IPS-20b (cell line): ENCODE measurements at regions not wholly inside any gene's neighbourhood (a gene's known extent, or its start where the extent isn't known, plus 50 kb on each side); places are given as distances from the start of the nearest gene placed in this dataset.

Experiments
- H3K27ac ChIP-seq: one replicate; pipeline ENCODE4 v1.5.1; 2013; ENCODE audit warnings: low read length
- H3K27me3 ChIP-seq: 2 replicates; pipeline ENCODE4 v1.6.1; 2013; ENCODE audit warnings: mild to moderate bottlenecking, low read length, inconsistent platforms; ENCODE audit not compliant: insufficient read depth
- H3K36me3 ChIP-seq: 2 replicates; pipeline ENCODE4 v1.6.1; 2013; ENCODE audit warnings: low read depth, mild to moderate bottlenecking, inconsistent platforms, low read length, moderate library complexity; ENCODE audit not compliant: insufficient read depth
- H3K4me1 ChIP-seq: 2 replicates; pipeline ENCODE4 v1.6.1; 2013; ENCODE audit warnings: mild to moderate bottlenecking, control low read depth, inconsistent platforms, low read length, moderate library complexity; ENCODE audit not compliant: insufficient read depth
- H3K4me3 ChIP-seq: 2 replicates; pipeline ENCODE4 v1.5.1; 2013; ENCODE audit warnings: mild to moderate bottlenecking, low read length, inconsistent platforms
- H3K9ac ChIP-seq: 2 replicates; pipeline ENCODE4 v1.6.1; 2013; ENCODE audit warnings: low read depth, mild to moderate bottlenecking, inconsistent platforms, low read length, moderate library complexity
- H3K9me3 ChIP-seq: 2 replicates; pipeline ENCODE4 v1.6.1; 2013; ENCODE audit warnings: mild to moderate bottlenecking, low read depth, low read length, inconsistent platforms; ENCODE audit not compliant: insufficient read depth

GRCh38 chr2:17182399-17182798, 335.8 kb downstream of the RAD51AP2 start:
- H3K9me3 ChIP-seq = no peaks in the 10 kb centered on the region
- no peak overlapping the region for H3K4me3 ChIP-seq
- no peak overlapping the region for H3K27ac ChIP-seq
- H3K36me3 ChIP-seq = no peaks in the 10 kb centered on the region
- no peaks in the 10 kb centered on the region for H3K27me3 ChIP-seq
- H3K4me1 ChIP-seq = no peaks in the 10 kb centered on the region
- no peak overlapping the region for H3K9ac ChIP-seq

GRCh38 chr2:17181051-17181752, 337.0 kb downstream of the RAD51AP2 start:
- Histone ChIP-seq H3K36me3 (no peaks in the 10 kb centered on the region), H3K27me3 (no peaks in the 10 kb centered on the region), H3K9me3 (no peaks in the 10 kb centered on the region), H3K4me1 (no peaks in the 10 kb centered on the region), H3K9ac (no peak overlapping the region), H3K4me3 (no peak overlapping the region), H3K27ac (no peak overlapping the region)

- Histone ChIP-seq H3K27me3 (no peaks in the 10 kb centered on the region), H3K27ac (no peak overlapping the region), H3K36me3 (no peaks in the 10 kb centered on the region), H3K4me3 (no peak overlapping the region), H3K9me3 (no peaks in the 10 kb centered on the region), H3K4me1 (no peaks in the 10 kb centered on the region), H3K9ac (no peak overlapping the region)
Observed at GRCh38 chr2:17179145-17179808, 339.0 kb downstream of the RAD51AP2 start.

- H3K27me3 ChIP-seq = no peaks in the 10 kb centered on the region
- H3K9me3 ChIP-seq = no peaks in the 10 kb centered on the region
- no peak overlapping the region for H3K4me3 ChIP-seq
- H3K9ac ChIP-seq = no peak overlapping the region
- H3K36me3 ChIP-seq = no peaks in the 10 kb centered on the region
- no peak overlapping the region for H3K27ac ChIP-seq
- no peaks in the 10 kb centered on the region for H3K4me1 ChIP-seq
Observed at GRCh38 chr2:17177088-17177487, 341.2 kb downstream of the RAD51AP2 start.

- Histone ChIP-seq H3K4me1 (no peaks in the 10 kb centered on the region; the same call in 1 of the 2 replicates), H3K9ac (no peak overlapping the region), H3K36me3 (no peaks in the 10 kb centered on the region), H3K9me3 (no peaks in the 10 kb centered on the region), H3K27ac (no peak overlapping the region), H3K4me3 (no peak overlapping the region), H3K27me3 (no peaks in the 10 kb centered on the region)
Observed at GRCh38 chr2:17171446-17172049, 346.7 kb downstream of the RAD51AP2 start.

- Histone ChIP-seq H3K27ac (no peak overlapping the region), H3K9ac (no peak overlapping the region), H3K36me3 (no peaks in the 10 kb centered on the region), H3K9me3 (no peaks in the 10 kb centered on the region), H3K4me3 (no peak overlapping the region), H3K27me3 (no peaks in the 10 kb centered on the region), H3K4me1 (no peaks in the 10 kb centered on the region; the same call in 1 of the 2 replicates)
Observed at GRCh38 chr2:17166506-17166905, 351.7 kb downstream of the RAD51AP2 start.

GRCh38 chr2:17164550-17164949, 353.7 kb downstream of the RAD51AP2 start:
- Histone ChIP-seq H3K27me3 (no peaks in the 10 kb centered on the region), H3K36me3 (no peaks in the 10 kb centered on the region), H3K9ac (no peak overlapping the region), H3K27ac (no peak overlapping the region), H3K9me3 (no peaks in the 10 kb centered on the region), H3K4me1 (no peaks in the 10 kb centered on the region), H3K4me3 (no peak overlapping the region)

GRCh38 chr2:17163638-17164037, 354.6 kb downstream of the RAD51AP2 start:
- Histone ChIP-seq H3K27ac (no peak overlapping the region), H3K36me3 (no peaks in the 10 kb centered on the region)

GRCh38 chr2:17162713-17163112, 355.5 kb downstream of the RAD51AP2 start:
- H3K27ac ChIP-seq = no peak overlapping the region
- H3K27me3 ChIP-seq = no peaks in the 10 kb centered on the region
- H3K4me1 ChIP-seq = no peaks in the 10 kb centered on the region
- no peak overlapping the region for H3K9ac ChIP-seq
- no peaks in the 10 kb centered on the region for H3K36me3 ChIP-seq
- no peak overlapping the region for H3K4me3 ChIP-seq
- no peaks in the 10 kb centered on the region for H3K9me3 ChIP-seq

More at GRCh38 chr2:17163638-17164037, 354.6 kb downstream of the RAD51AP2 start:
- Histone ChIP-seq H3K9ac (no peak overlapping the region), H3K9me3 (no peaks in the 10 kb centered on the region), H3K27me3 (no peaks in the 10 kb centered on the region), H3K4me3 (no peak overlapping the region), H3K4me1 (no peaks in the 10 kb centered on the region)

- no peak overlapping the region for H3K9ac ChIP-seq
- H3K4me1 ChIP-seq = no peaks in the 10 kb centered on the region
- H3K36me3 ChIP-seq = no peaks in the 10 kb centered on the region
- no peak overlapping the region for H3K4me3 ChIP-seq
- no peak overlapping the region for H3K27ac ChIP-seq
- H3K27me3 ChIP-seq = no peaks in the 10 kb centered on the region
- H3K9me3 ChIP-seq = no peaks in the 10 kb centered on the region
Observed at GRCh38 chr2:17160594-17160993, 357.6 kb downstream of the RAD51AP2 start.

GRCh38 chr2:17156086-17156485, 362.2 kb downstream of the RAD51AP2 start:
- H3K9ac ChIP-seq = no peak overlapping the region
- H3K9me3 ChIP-seq = no peaks in the 10 kb centered on the region
- H3K27ac ChIP-seq = no peak overlapping the region
- no peaks in the 10 kb centered on the region for H3K4me1 ChIP-seq
- H3K27me3 ChIP-seq = no peaks in the 10 kb centered on the region
- H3K4me3 ChIP-seq = no peak overlapping the region
- H3K36me3 ChIP-seq = no peaks in the 10 kb centered on the region

GRCh38 chr2:17149945-17150344, 368.3 kb downstream of the RAD51AP2 start:
- Histone ChIP-seq H3K27ac (no peak overlapping the region), H3K9ac (no peak overlapping the region), H3K4me3 (no peak overlapping the region), H3K4me1 (peaks cover 10% of the 10 kb centered on the region; the same call in 1 of the 2 replicates), H3K36me3 (no peaks in the 10 kb centered on the region), H3K9me3 (no peaks in the 10 kb centered on the region), H3K27me3 (no peaks in the 10 kb centered on the region)
